CD8-positive, alpha-beta memory T cell (primary cell): ENCODE measurements at regions not wholly inside any gene's neighbourhood (a gene's known extent, or its start where the extent isn't known, plus 50 kb on each side); places are given as distances from the start of the nearest gene placed in this dataset.

Experiments used
- CTCF ChIA-PET: fragments of 350-600 bp; sonication (Branson Sonifier 250); formaldehyde crosslinking; loops from one replicate; lab custom pipeline; 2021; ENCODE audit warnings: antibody characterized with exemption; lab: Charles Lee
- POLR2A ChIA-PET: fragments of 350-600 bp; sonication (Branson Sonifier 250); formaldehyde crosslinking; loops from one replicate; lab custom pipeline; 2021; ENCODE audit warnings: antibody characterized with exemption; lab: Charles Lee
- DNase-seq, 5 donors: peaks; one replicate each; pipeline versions ENCODE4 v3.0.0 to v3.0.0-alpha.2; 2020 to 2022; ENCODE audit warnings: mixed read lengths in 1 of 5
- H3K27ac ChIP-seq: one replicate; pipeline ENCODE4 v1.7.0; 2013; ENCODE audit warnings: low read depth, mild to moderate bottlenecking, low read length, moderate library complexity
- H3K27me3 ChIP-seq: 2 replicates; pipeline ENCODE4 v1.7.0; 2013; ENCODE audit warnings: low read length, mild to moderate bottlenecking; ENCODE audit not compliant: insufficient read depth, poor library complexity, severe bottlenecking
- H3K36me3 ChIP-seq: 2 replicates; pipeline ENCODE4 v1.7.0; 2013; ENCODE audit warnings: mild to moderate bottlenecking, low read length, moderate library complexity; ENCODE audit not compliant: insufficient read depth
- H3K4me1 ChIP-seq: 2 replicates; pipeline ENCODE4 v1.7.0; 2013; ENCODE audit warnings: mild to moderate bottlenecking, low read length, moderate library complexity; ENCODE audit not compliant: insufficient read depth
- H3K4me3 ChIP-seq: 2 replicates; pipeline ENCODE4 v1.7.0; 2013; ENCODE audit warnings: mild to moderate bottlenecking, low read length
- H3K9me3 ChIP-seq: 2 replicates; pipeline ENCODE4 v1.7.0; 2013; ENCODE audit warnings: mild to moderate bottlenecking, low read length
- H3K27ac Mint-ChIP-seq, 8 donors: one replicate each; pipeline ENCODE4 v1.8.0; 2020 to 2021; ENCODE audit warnings: mixed read lengths in 8 of 8, mild to moderate bottlenecking in 6 of 8, inconsistent platforms in 3 of 8, moderate library complexity in 3 of 8
- H3K27me3 Mint-ChIP-seq, 2 donors: one replicate each; pipeline ENCODE4 v1.8.0; 2020 to 2021; ENCODE audit warnings: mixed read lengths in 2 of 2, mild to moderate bottlenecking in 1 of 2, moderate library complexity in 1 of 2
- H3K36me3 Mint-ChIP-seq, 3 donors: one replicate each; pipeline ENCODE4 v1.8.0; 2020 to 2021; ENCODE audit warnings: mixed read lengths in 3 of 3, inconsistent platforms in 1 of 3, mild to moderate bottlenecking in 1 of 3
- H3K4me1 Mint-ChIP-seq, 3 donors: one replicate each; pipeline ENCODE4 v1.8.0; 2020 to 2021; ENCODE audit warnings: mixed read lengths in 3 of 3, inconsistent platforms in 1 of 3, mild to moderate bottlenecking in 1 of 3
- H3K4me3 Mint-ChIP-seq, 7 donors: one replicate each; pipeline ENCODE4 v1.8.0; 2020 to 2021; ENCODE audit warnings: mixed read lengths in 7 of 7, mild to moderate bottlenecking in 6 of 7, moderate library complexity in 4 of 7, inconsistent platforms in 2 of 7
- H3K9me3 Mint-ChIP-seq, 5 donors: one replicate each; pipeline ENCODE4 v1.8.0; 2020 to 2022; ENCODE audit warnings: mixed read lengths in 5 of 5, mild to moderate bottlenecking in 3 of 5, moderate library complexity in 2 of 5, inconsistent platforms in 1 of 5

GRCh38 chr1:56363007-56363770, 216.2 kb downstream of the PLPP3 start:
- POLR2A ChIA-PET, result no interaction called here
- no peak for DNase-seq
- Histone ChIP-seq H3K27me3 (no peaks in the 10 kb centered on the region), H3K36me3 (no peaks in the 10 kb centered on the region), H3K4me3 (no peak overlapping the region), H3K27ac (no peak overlapping the region), H3K4me1 (no peaks in the 10 kb centered on the region), H3K9me3 (no peaks in the 10 kb centered on the region)
- Mint-ChIP-seq H3K27me3 (no peaks in the 10 kb centered on the region), H3K36me3 (no peaks in the 10 kb centered on the region), H3K9me3 (no peaks in the 10 kb centered on the region), H3K4me3 (no peak overlapping the region), H3K4me1 (no peaks in the 10 kb centered on the region), H3K27ac (no peak overlapping the region)
- CTCF ChIA-PET, result no interaction called here

- CTCF ChIA-PET, result no interaction called here
These were observed 219.3 kb downstream of the PLPP3 start for GRCh38 chr1:56360021-56360420.

GRCh38 chr1:56359056-56359455, 220.3 kb downstream of the PLPP3 start:
- Histone ChIP-seq H3K4me1 (no peaks in the 10 kb centered on the region), H3K36me3 (no peaks in the 10 kb centered on the region), H3K27ac (no peak overlapping the region), H3K9me3 (no peaks in the 10 kb centered on the region), H3K4me3 (no peak overlapping the region), H3K27me3 (no peaks in the 10 kb centered on the region)
- Mint-ChIP-seq H3K4me3 (no peak overlapping the region), H3K9me3 (no peaks in the 10 kb centered on the region), H3K36me3 (peaks cover 0 to 2% (median 0%) of the 10 kb centered on the region in 3 donors), H3K27me3 (no peaks in the 10 kb centered on the region), H3K27ac (no peak overlapping the region), H3K4me1 (no peaks in the 10 kb centered on the region)
- CTCF ChIA-PET, result no interaction called here
- DNase-seq, result no peak
- POLR2A ChIA-PET, result no interaction called here

More at GRCh38 chr1:56360021-56360420, 219.3 kb downstream of the PLPP3 start:
- H3K27me3 Mint-ChIP-seq, result no peaks in the 10 kb centered on the region
- Histone ChIP-seq H3K36me3 (no peaks in the 10 kb centered on the region), H3K4me3 (no peak overlapping the region), H3K27ac (no peak overlapping the region), H3K9me3 (no peaks in the 10 kb centered on the region), H3K4me1 (no peaks in the 10 kb centered on the region), H3K27me3 (no peaks in the 10 kb centered on the region)
- POLR2A ChIA-PET, result no interaction called here
- H3K4me1 Mint-ChIP-seq, result no peaks in the 10 kb centered on the region
- no peak for DNase-seq
- H3K27ac Mint-ChIP-seq, result no peak overlapping the region
- H3K9me3 Mint-ChIP-seq, result no peaks in the 10 kb centered on the region
- no peak overlapping the region for H3K4me3 Mint-ChIP-seq
- no peaks in the 10 kb centered on the region for H3K36me3 Mint-ChIP-seq

- Histone ChIP-seq H3K4me1 (no peaks in the 10 kb centered on the region), H3K27ac (no peak overlapping the region), H3K4me3 (no peak overlapping the region), H3K27me3 (no peaks in the 10 kb centered on the region), H3K36me3 (no peaks in the 10 kb centered on the region), H3K9me3 (no peaks in the 10 kb centered on the region)
- no peak overlapping the region for H3K4me3 Mint-ChIP-seq
- ChIA-PET CTCF (no interaction called here), POLR2A (no interaction called here)
- no peak for DNase-seq
- no peaks in the 10 kb centered on the region for H3K9me3 Mint-ChIP-seq
- peaks cover 0 to 2% (median 0%) of the 10 kb centered on the region in 3 donors for H3K36me3 Mint-ChIP-seq
- no peaks in the 10 kb centered on the region for H3K27me3 Mint-ChIP-seq
- H3K4me1 Mint-ChIP-seq, result no peaks in the 10 kb centered on the region
- no peak overlapping the region for H3K27ac Mint-ChIP-seq
These were observed 221.3 kb downstream of the PLPP3 start for GRCh38 chr1:56357927-56358690.

- ChIA-PET CTCF (no interaction called here), POLR2A (no interaction called here)
- H3K27ac Mint-ChIP-seq, result no peak overlapping the region
These were observed 222.9 kb downstream of the PLPP3 start for GRCh38 chr1:56356376-56356990.

GRCh38 chr1:56355918-56356317, 223.4 kb downstream of the PLPP3 start:
- Histone ChIP-seq H3K4me3 (no peak overlapping the region), H3K4me1 (no peaks in the 10 kb centered on the region), H3K36me3 (no peaks in the 10 kb centered on the region), H3K9me3 (no peaks in the 10 kb centered on the region), H3K27ac (no peak overlapping the region), H3K27me3 (no peaks in the 10 kb centered on the region)
- Mint-ChIP-seq H3K36me3 (peaks cover 0 to 2% (median 0%) of the 10 kb centered on the region in 3 donors), H3K4me1 (no peaks in the 10 kb centered on the region), H3K27me3 (no peaks in the 10 kb centered on the region), H3K9me3 (peaks cover 0 to 1% (median 0%) of the 10 kb centered on the region in 5 donors), H3K4me3 (no peak overlapping the region), H3K27ac (no peak overlapping the region)
- CTCF ChIA-PET, result no interaction called here
- POLR2A ChIA-PET, result no interaction called here
- no peak for DNase-seq

More at GRCh38 chr1:56356376-56356990, 222.9 kb downstream of the PLPP3 start:
- Mint-ChIP-seq H3K27me3 (no peaks in the 10 kb centered on the region), H3K9me3 (peaks cover 0 to 1% (median 0%) of the 10 kb centered on the region in 5 donors), H3K4me3 (no peak overlapping the region), H3K4me1 (no peaks in the 10 kb centered on the region), H3K36me3 (peaks cover 0 to 2% (median 0%) of the 10 kb centered on the region in 3 donors)
- Histone ChIP-seq H3K4me3 (no peak overlapping the region), H3K27ac (no peak overlapping the region), H3K4me1 (no peaks in the 10 kb centered on the region), H3K9me3 (no peaks in the 10 kb centered on the region), H3K27me3 (no peaks in the 10 kb centered on the region), H3K36me3 (no peaks in the 10 kb centered on the region)
- no peak for DNase-seq

GRCh38 chr1:56355422-56355821, 223.9 kb downstream of the PLPP3 start:
- no peak overlapping the region for H3K4me3 ChIP-seq
- Mint-ChIP-seq H3K36me3 (peaks cover 0 to 2% (median 0%) of the 10 kb centered on the region in 3 donors), H3K4me3 (no peak overlapping the region), H3K9me3 (peaks cover 0 to 1% (median 0%) of the 10 kb centered on the region in 5 donors), H3K27ac (no peak overlapping the region), H3K4me1 (no peaks in the 10 kb centered on the region), H3K27me3 (no peaks in the 10 kb centered on the region)
- H3K9me3 ChIP-seq, result no peaks in the 10 kb centered on the region
- no peaks in the 10 kb centered on the region for H3K36me3 ChIP-seq
- no peak overlapping the region for H3K27ac ChIP-seq
- no peaks in the 10 kb centered on the region for H3K27me3 ChIP-seq
- no peak for DNase-seq
- CTCF ChIA-PET, result no interaction called here
- POLR2A ChIA-PET, result no interaction called here
- no peaks in the 10 kb centered on the region for H3K4me1 ChIP-seq

GRCh38 chr1:56345831-56346230, 233.5 kb downstream of the PLPP3 start:
- Mint-ChIP-seq H3K4me3 (no peak overlapping the region), H3K27me3 (peaks cover 0 to 2% of the 10 kb centered on the region in 2 donors), H3K4me1 (no peaks in the 10 kb centered on the region), H3K36me3 (no peaks in the 10 kb centered on the region), H3K9me3 (peaks cover 6 to 16% (median 9%) of the 10 kb centered on the region in 5 donors), H3K27ac (no peak overlapping the region)
- DNase-seq, result no peak
- CTCF ChIA-PET, result no interaction called here
- no peak overlapping the region for H3K4me3 ChIP-seq
- H3K4me1 ChIP-seq, result no peaks in the 10 kb centered on the region
- H3K27me3 ChIP-seq, result no peaks in the 10 kb centered on the region
- no peak overlapping the region for H3K27ac ChIP-seq
- no peaks in the 10 kb centered on the region for H3K9me3 ChIP-seq
- no peaks in the 10 kb centered on the region for H3K36me3 ChIP-seq
- POLR2A ChIA-PET, result no interaction called here
